ENCODE measurements at regions not wholly inside any gene's neighbourhood (a gene's known extent, or its start where the extent isn't known, plus 50 kb on each side); places are given as distances from the start of the nearest gene placed in this dataset.

DNA sequence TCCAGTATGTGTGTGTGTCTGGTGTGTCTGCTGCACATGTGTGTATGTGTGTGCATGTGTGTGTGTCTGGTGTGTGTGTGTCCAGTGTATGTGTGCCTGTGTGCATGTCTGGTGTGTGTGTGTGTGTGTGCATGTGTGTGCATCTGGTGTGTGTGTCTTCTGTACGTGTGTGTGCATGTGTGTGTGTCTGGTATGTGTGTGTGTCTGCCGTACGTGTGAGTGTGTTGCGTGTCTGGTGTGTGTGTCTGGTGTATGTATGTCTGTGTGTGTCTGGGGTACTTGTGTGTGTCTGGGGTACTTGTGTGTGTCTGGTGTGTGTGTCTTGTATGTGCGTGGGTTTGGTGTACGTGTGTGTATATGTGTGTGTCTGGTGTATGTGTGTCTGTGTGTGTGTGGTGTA, 289.1 kb upstream of the SHH start:
- Histone ChIP-seq H3K4me2 (ENCODE audit: insufficient read depth, low read length) (no peak overlapping the region), H2AFZ (ENCODE audit: low read depth, low read length) (no peak overlapping the region), H3K9me1 (replicated peaks; ENCODE audit: control insufficient read depth, extremely low read depth, insufficient read depth, low read length) (no peaks in the 10 kb centered on the region), H3K36me3 (ENCODE audit: control insufficient read depth in 2 of 2, extremely low read depth in 1 of 2, insufficient read depth in 2 of 2, low read length in 2 of 2) (no peaks in the 10 kb centered on the region), H4K20me1 (replicated peaks; ENCODE audit: control insufficient read depth, extremely low read depth, insufficient read depth, low read length) (no peaks in the 10 kb centered on the region), H3K4me1 (ENCODE audit: control insufficient read depth, extremely low read depth, insufficient read depth, low read length) (no peaks in the 10 kb centered on the region), H3K79me2 (ENCODE audit: control insufficient read depth, insufficient read depth, low read length) (no peaks in the 10 kb centered on the region), H3K9ac (replicated peaks; ENCODE audit: extremely low read depth, insufficient read depth, low read length) (no peak overlapping the region), H3K27ac (ENCODE audit: insufficient read depth, low read depth, low read length) (no peak overlapping the region), H3K9me3 (replicated peaks; ENCODE audit: control insufficient read depth, insufficient read depth, low read length) (peaks cover 2% of the 10 kb centered on the region), H3K27me3 (ENCODE audit: control insufficient read depth in 2 of 2, insufficient read depth in 2 of 2, low read length in 2 of 2) (no peaks in the 10 kb centered on the region), H3K4me3 (replicated peaks in 1 of 3; ENCODE audit: insufficient read depth in 1 of 3, low read depth in 1 of 3, low read length in 3 of 3) (no peak overlapping the region)
- DNase-seq (ENCODE audit: low read depth, low spot score) (no peak), FAIRE-seq (no peak)
- ChIA-PET CTCF (no interaction called here), POLR2A (no interaction called here)
- intact Hi-C loops (cut with micrococcal nuclease): no loop called here
- BruUV-seq (replicated peaks): no TSS peak
- no peak for TF ChIP-seq GATA2 (IDR thresholded peaks at IDR 0.05; ENCODE audit: insufficient read depth, insufficient read length, low read depth, low read length)
- TF ChIP-seq MYC (IDR thresholded peaks at IDR 0.05; ENCODE audit: low read depth, low read length): no peak
- no peak for TF ChIP-seq CTCF (IDR thresholded peaks at IDR 0.05; ENCODE audit: extremely low read depth in 1 of 2, insufficient read depth in 1 of 2, low read depth in 1 of 2, low read length in 2 of 2)
- TF ChIP-seq EZH2 (IDR thresholded peaks at IDR 0.05; ENCODE audit: borderline replicate concordance, low read depth, low read length, severe bottlenecking): no peak
- TF ChIP-seq, protein P1, sequence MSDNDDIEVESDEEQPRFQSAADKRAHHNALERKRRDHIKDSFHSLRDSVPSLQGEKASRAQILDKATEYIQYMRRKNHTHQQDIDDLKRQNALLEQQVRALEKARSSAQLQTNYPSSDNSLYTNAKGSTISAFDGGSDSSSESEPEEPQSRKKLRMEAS (IDR thresholded peaks at IDR 0.05; ENCODE audit: insufficient read depth, insufficient read length): no peak
- no peak for TF ChIP-seq POLR2A (IDR thresholded peaks at IDR 0.05; ENCODE audit: low read depth, low read length)
- no peak for TF ChIP-seq FOS (IDR thresholded peaks at IDR 0.05; ENCODE audit: borderline replicate concordance, insufficient read depth, low read length)
- no peak for TF ChIP-seq POLR2AphosphoS5 (IDR thresholded peaks at IDR 0.05; ENCODE audit: insufficient read depth, low read depth, low read length)
- TF ChIP-seq JUN (IDR thresholded peaks at IDR 0.05; ENCODE audit: borderline replicate concordance, insufficient read depth, insufficient read length, low read depth): no peak
- dilution Hi-C loops (cut with MboI; ENCODE audit: extremely low pct_ligation_motif_present, low sequenced_read_pairs): no loop called here
